GM12878 (cell line): ENCODE measurements at regions not wholly inside any gene's neighbourhood (a gene's known extent, or its start where the extent isn't known, plus 50 kb on each side); places are given as distances from the start of the nearest gene placed in this dataset.

ENCODE experiments used
- BHLHE40 ChIP-seq, 2 experiments: fragments of 450-650 bp in 1 of 2; IDR thresholded peaks; 2 replicates each; pipeline ENCODE4 v1.6.1; 2011 to 2017; ENCODE audit warnings: low read depth in 2 of 2, borderline replicate concordance in 1 of 2, improper control_type of control experiment in 1 of 2, low read length in 1 of 2, mild to moderate bottlenecking in 1 of 2
- CBX5 ChIP-seq: sonication (generic); IDR thresholded peaks from 2 replicates; pipeline ENCODE4 v1.6.1; 2016; ENCODE audit warnings: low read depth, moderate library complexity, mild to moderate bottlenecking, inconsistent platforms
- CHD1 ChIP-seq: IDR thresholded peaks from 2 replicates; pipeline ENCODE4 v1.6.1; 2012; ENCODE audit warnings: low read depth, low read length, improper control_type of control experiment
- ESRRA ChIP-seq: IDR thresholded peaks from 2 replicates; pipeline ENCODE4 v1.6.1; 2012; ENCODE audit warnings: mild to moderate bottlenecking, low read length, improper control_type of control experiment
- POLR2A ChIP-seq: IDR thresholded peaks from 2 replicates; pipeline ENCODE4 v1.6.1; 2011; ENCODE audit warnings: low read depth, mild to moderate bottlenecking, low read length
- TAF1 ChIP-seq: IDR thresholded peaks from 2 replicates; pipeline ENCODE4 v1.6.1; 2011; ENCODE audit warnings: mild to moderate bottlenecking, low read depth, low read length, borderline replicate concordance
- TBL1XR1 ChIP-seq: IDR thresholded peaks from 2 replicates; pipeline ENCODE4 v1.6.1; 2012; ENCODE audit warnings: low read depth, low read length, improper control_type of control experiment
- TCF3 ChIP-seq: IDR thresholded peaks from 2 replicates; pipeline ENCODE4 v1.6.1; 2012; ENCODE audit warnings: low read depth, mild to moderate bottlenecking, low read length, borderline replicate concordance; ENCODE audit not compliant: insufficient read depth
- TF ChIP-seq, protein P1 (sequence below), 3 experiments: IDR thresholded peaks in 2 of 3; conservative IDR thresholded peaks in 1 of 3; 2 replicates each; pipeline ENCODE4 v1.5.1; 2011; ENCODE audit warnings: low read depth in 3 of 3, low read length in 3 of 3, mild to moderate bottlenecking in 3 of 3, control low read depth in 2 of 3, moderate library complexity in 2 of 3, inconsistent platforms in 1 of 3, mixed read lengths in 1 of 3; ENCODE audit not compliant: control insufficient read depth in 2 of 3, insufficient read depth in 1 of 3; ENCODE audit errors: extremely low read depth in 1 of 3

DNA sequence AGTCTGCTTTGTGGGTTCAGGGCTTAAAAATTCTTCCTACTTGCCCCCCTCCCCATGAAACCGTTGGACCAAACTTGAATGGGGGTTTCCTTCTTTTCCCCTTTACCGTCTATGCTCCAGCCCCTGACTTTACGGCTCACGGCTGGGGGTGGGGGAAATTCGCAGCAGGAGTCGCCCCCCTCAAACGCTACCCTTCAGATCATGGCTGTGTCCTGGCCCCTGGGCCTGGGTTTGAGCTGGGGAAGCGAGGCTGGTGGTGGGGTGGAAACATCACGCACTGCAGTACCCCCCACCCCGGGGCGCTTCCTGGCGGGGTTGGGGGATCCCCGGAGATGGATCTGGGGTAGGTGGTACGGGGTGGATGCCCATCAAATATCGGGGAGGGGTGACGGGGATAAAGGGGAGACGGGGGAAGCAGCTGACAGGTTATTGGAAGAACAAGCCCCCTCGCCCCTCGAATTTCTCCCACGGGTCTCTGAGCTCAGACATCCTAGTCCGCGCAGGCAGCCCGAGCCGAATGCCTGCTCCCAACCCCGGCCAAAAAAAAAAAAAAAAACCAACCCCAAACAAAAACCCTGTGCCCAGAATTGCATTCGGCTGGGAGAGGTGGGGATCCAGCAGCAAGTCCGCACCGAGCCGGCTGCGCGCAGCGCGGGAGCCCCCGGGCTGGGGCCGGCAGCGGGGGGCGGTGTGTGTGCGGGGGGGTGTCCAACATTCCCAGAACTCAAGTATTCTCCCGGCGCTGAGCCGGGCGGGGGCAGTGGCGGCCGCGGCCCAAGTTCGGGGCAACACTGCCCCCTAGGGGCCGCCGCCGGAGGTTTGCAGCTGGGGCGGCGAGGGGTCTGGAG, 59.0 kb upstream of the ACOT11 start:
- no peak for TF ChIP-seq POLR2A
- TF ChIP-seq BHLHE40 (IDR thresholded peaks at IDR 0.05; ENCODE audit: borderline replicate concordance in 1 of 2, low read depth in 2 of 2, low read length in 1 of 2), result peak in 1 of 2 experiments; percentile 25; a peak in 1 of 4 replicates
- no peak for TF ChIP-seq CBX5
- TF ChIP-seq TBL1XR1, result no peak
- no peak for TF ChIP-seq TAF1
- no peak for TF ChIP-seq ESRRA
- no peak for TF ChIP-seq CHD1
- TF ChIP-seq, protein P1, sequence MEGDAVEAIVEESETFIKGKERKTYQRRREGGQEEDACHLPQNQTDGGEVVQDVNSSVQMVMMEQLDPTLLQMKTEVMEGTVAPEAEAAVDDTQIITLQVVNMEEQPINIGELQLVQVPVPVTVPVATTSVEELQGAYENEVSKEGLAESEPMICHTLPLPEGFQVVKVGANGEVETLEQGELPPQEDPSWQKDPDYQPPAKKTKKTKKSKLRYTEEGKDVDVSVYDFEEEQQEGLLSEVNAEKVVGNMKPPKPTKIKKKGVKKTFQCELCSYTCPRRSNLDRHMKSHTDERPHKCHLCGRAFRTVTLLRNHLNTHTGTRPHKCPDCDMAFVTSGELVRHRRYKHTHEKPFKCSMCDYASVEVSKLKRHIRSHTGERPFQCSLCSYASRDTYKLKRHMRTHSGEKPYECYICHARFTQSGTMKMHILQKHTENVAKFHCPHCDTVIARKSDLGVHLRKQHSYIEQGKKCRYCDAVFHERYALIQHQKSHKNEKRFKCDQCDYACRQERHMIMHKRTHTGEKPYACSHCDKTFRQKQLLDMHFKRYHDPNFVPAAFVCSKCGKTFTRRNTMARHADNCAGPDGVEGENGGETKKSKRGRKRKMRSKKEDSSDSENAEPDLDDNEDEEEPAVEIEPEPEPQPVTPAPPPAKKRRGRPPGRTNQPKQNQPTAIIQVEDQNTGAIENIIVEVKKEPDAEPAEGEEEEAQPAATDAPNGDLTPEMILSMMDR (IDR thresholded peaks at IDR 0.05 in 2 of 3, conservative IDR thresholded peaks at IDR 0.05 in 1 of 3; ENCODE audit: control insufficient read depth in 2 of 3, extremely low read depth in 1 of 3, insufficient read depth in 1 of 3, low read depth in 3 of 3, low read length in 3 of 3), result peak; percentile 78 to 98 (median 91)
- 0 out of 2 replicates have a peak, but pooled peaks have one; percentile 44 for TF ChIP-seq TCF3
